Esophagus muscularis mucosa (tissue), 4 donors: ENCODE measurements at regions not wholly inside any gene's neighbourhood (a gene's known extent, or its start where the extent isn't known, plus 50 kb on each side); places are given as distances from the start of the nearest gene placed in this dataset.

Experiments used
- EP300 ChIP-seq: sonication (generic); formaldehyde crosslinking; IDR thresholded peaks from one replicate; pipeline ENCODE4 v1.6.1; 2017; ENCODE audit warnings: antibody characterized with exemption
- POLR2A ChIP-seq: fragments of 450-650 bp; IDR thresholded peaks from one replicate; pipeline ENCODE4 v1.6.1; 2017; ENCODE audit warnings: antibody characterized with exemption, moderate library complexity, mild to moderate bottlenecking, low read depth
- POLR2AphosphoS5 ChIP-seq, 2 donors: sonication (generic); formaldehyde crosslinking; IDR thresholded peaks; one replicate each; pipeline ENCODE4 v1.6.1; 2017; ENCODE audit warnings: antibody characterized with exemption in 2 of 2
- TF ChIP-seq, protein P1 (sequence below), 3 experiments: fragments of 200-600 bp in 2 of 3; fragments of 450-650 bp in 1 of 3; sonication (generic) in 2 of 3; IDR thresholded peaks; one replicate each; pipeline ENCODE4 v1.5.1; 2017 to 2019; ENCODE audit warnings: antibody characterized with exemption in 3 of 3, mild to moderate bottlenecking in 2 of 3, moderate library complexity in 1 of 3

DNA sequence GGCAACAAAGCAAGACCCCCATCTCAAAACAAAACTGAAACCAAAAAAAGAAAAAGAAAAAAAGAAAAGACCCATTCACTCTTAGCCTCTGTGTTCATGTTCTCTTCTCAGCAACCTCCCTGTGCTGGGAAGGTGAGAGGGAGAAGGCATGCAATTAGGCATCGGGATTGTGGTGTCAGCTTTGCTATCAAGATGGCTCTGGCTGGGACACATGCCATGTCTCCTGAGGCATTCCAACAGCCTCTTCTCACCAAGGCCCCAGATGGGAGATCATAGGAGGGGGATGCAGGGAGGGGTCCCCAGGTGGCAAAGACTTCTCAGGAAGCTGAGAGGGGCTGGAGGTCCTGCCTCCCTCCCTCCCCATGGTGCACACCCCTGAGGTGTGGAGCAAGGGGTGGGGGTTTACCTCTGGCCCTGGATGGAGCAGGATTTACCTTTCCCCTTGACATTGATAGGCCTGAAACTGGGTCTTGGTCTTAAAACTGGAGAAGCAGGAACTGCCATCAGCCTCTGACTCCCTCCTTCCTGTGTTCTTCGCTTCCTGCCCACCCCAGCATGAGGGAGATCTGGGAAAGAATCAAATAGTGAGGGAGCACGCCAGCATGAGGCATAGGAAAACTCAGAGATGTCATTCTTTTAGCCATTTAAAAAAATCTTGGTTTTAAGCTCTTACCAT is 96.2 kb upstream of the DUSP5 start:
- TF ChIP-seq POLR2A (no peak), POLR2AphosphoS5 (IDR thresholded peaks at IDR 0.05) (no peak), EP300 (no peak)
- TF ChIP-seq, protein P1, sequence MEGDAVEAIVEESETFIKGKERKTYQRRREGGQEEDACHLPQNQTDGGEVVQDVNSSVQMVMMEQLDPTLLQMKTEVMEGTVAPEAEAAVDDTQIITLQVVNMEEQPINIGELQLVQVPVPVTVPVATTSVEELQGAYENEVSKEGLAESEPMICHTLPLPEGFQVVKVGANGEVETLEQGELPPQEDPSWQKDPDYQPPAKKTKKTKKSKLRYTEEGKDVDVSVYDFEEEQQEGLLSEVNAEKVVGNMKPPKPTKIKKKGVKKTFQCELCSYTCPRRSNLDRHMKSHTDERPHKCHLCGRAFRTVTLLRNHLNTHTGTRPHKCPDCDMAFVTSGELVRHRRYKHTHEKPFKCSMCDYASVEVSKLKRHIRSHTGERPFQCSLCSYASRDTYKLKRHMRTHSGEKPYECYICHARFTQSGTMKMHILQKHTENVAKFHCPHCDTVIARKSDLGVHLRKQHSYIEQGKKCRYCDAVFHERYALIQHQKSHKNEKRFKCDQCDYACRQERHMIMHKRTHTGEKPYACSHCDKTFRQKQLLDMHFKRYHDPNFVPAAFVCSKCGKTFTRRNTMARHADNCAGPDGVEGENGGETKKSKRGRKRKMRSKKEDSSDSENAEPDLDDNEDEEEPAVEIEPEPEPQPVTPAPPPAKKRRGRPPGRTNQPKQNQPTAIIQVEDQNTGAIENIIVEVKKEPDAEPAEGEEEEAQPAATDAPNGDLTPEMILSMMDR (IDR thresholded peaks at IDR 0.05): no peak
